ENCODE measurements at regions not wholly inside any gene's neighbourhood (a gene's known extent, or its start where the extent isn't known, plus 50 kb on each side); places are given as distances from the start of the nearest gene placed in this dataset.
"Not testable (repeated sequence)": the region's sequence is repeated elsewhere in the genome, so short reads cannot be mapped to it uniquely, and the experiment has no call there.

DNA sequence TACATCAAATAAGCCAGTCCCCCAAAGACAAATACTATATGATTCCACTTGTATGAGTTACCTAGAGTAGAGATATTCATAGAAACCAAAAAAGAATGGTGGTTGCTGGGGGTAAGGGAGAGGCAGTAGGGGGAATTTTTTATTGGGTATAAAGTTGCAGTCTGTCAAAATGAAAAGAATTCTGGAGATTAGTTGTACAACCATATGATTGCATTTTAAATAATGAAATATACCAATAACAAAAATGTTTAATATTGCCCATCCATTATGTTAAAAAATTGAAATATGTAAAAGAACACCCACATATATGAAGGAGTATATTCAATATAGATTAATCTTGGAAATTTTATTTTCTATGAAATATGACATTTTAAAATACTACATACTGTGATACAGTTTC is 1383.5 kb downstream of the FSCB start:
- DNase-seq (ENCODE audit: low spot score): no peak
- in situ Hi-C loops (cut with HindIII; ENCODE audit: low sequenced_read_pairs): no loop called here

GRCh38 chr14:43119672-43120071 is 1387.4 kb downstream of the FSCB start:
- no peak for DNase-seq (ENCODE audit: low spot score)
- in situ Hi-C loops (cut with HindIII; ENCODE audit: low sequenced_read_pairs): no loop called here

DNA sequence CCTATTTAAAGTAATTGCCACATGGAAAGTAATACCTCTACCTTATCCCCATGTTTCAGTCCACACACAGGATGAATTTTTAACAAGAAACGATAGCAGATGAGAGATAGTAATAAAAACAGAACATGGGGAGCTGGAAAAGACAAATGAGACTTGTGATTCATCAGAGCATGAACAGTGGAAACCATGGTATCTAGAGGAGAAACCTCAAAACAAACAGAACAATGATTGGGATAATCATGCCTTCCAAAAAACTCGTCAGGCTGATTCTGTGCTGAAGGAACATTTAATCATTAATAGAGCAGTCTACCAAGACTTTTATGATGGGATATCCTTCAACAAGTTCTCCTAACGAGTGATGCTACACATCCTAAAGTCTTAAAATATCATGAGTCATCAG is 1390.7 kb downstream of the FSCB start:
- DNase-seq (ENCODE audit: low spot score): no peak
- in situ Hi-C loops (cut with HindIII; ENCODE audit: low sequenced_read_pairs): no loop called here

DNA sequence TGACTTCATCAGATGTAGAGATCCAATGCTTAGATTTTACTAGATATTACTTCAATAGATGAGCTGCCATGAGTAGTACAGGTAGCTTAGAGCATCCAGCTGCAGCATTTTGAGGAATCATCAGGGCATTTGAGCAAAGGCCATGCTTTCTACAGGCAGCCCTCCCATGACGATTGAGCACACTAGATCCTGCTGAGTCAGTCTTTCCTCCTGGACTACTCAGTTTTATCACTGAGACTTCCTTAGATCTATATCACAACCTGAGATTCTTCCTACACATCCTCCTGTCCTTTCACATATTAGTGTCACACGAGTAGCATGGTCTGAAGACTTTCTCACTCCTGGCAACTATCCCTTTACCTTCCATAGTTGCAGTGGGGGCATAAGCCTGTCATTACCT is 1401.8 kb downstream of the FSCB start:
- no peak for DNase-seq (ENCODE audit: low spot score)
- in situ Hi-C loops (cut with HindIII; ENCODE audit: low sequenced_read_pairs): no loop called here

DNA sequence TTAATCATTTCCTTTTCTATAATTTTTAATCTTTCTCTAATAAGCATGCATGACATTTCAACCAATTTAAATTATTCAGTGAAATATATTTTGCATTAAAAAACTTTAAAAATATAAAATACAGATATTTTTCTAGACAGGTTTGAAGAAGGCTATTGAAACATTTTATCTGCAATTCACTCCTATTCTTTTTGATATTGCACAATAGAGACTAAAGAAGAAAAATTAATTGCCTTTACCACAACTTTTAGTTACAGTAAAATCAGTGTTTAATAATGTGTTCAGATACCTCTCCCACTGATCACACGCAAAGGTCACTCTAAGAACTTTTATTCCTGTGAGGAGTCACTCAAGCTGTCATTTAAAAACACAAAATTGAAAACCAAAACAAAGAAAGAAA is 1416.7 kb downstream of the FSCB start:
- in situ Hi-C loops (cut with HindIII; ENCODE audit: low sequenced_read_pairs): no loop called here
- DNase-seq (ENCODE audit: low spot score): no peak

DNA sequence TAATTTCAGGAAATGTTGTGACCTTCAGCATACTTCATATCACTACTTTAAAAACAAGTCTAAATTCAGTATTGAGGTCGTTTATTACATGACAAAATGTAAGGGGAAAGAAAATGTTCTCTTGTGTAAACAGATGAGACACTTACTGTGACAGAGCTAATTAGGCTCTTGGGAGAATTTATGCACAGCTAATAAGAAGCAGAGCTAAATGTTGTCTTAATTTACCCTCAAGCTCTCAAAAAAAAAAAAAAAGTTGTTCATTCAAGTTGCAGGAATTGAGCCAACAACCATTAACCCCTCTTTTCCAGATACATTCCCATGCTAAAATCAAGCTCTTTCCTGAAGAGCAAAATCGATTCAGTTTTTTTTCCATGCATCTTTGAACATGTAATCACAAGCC is 1419.4 kb downstream of the FSCB start:
- in situ Hi-C loops (cut with HindIII; ENCODE audit: low sequenced_read_pairs): no loop called here
- DNase-seq (ENCODE audit: low spot score): no peak

DNA sequence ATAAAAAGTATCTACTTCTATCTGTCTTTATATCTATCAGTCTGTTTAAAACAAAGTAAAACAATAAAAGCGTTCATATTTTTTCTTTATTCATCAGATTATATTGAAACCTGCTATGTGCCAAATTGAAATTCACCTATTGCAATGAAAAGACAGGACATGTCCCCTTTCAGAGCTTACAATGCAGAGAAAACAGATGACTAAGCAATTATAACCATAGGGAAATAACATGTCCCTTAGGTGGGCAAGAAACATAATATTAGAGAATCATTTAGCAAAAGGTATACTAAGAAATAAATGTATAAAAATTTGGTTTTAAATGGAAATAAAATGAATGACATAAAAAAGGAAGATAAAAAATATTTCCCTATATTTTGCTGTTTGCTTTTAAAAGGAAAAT is 1421.3 kb downstream of the FSCB start:
- no peak for DNase-seq (ENCODE audit: low spot score)
- in situ Hi-C loops (cut with HindIII; ENCODE audit: low sequenced_read_pairs): no loop called here

GRCh38 chr14:43067372-43067771 is 1439.7 kb downstream of the FSCB start:
- DNase-seq (ENCODE audit: low spot score); in situ Hi-C loops (cut with HindIII; ENCODE audit: low sequenced_read_pairs): not testable (repeated sequence)

GRCh38 chr14:43056106-43056505 is 1449.4 kb downstream of the LRFN5 start:
- in situ Hi-C loops (cut with HindIII; ENCODE audit: low sequenced_read_pairs): no loop called here

GRCh38 chr14:43052897-43053296 is 1446.2 kb downstream of the LRFN5 start:
- DNase-seq (ENCODE audit: low spot score): no peak
- in situ Hi-C loops (cut with HindIII; ENCODE audit: low sequenced_read_pairs): no loop called here

More at GRCh38 chr14:43056106-43056505, 1449.4 kb downstream of the LRFN5 start:
- no peak for DNase-seq (ENCODE audit: low spot score)

DNA sequence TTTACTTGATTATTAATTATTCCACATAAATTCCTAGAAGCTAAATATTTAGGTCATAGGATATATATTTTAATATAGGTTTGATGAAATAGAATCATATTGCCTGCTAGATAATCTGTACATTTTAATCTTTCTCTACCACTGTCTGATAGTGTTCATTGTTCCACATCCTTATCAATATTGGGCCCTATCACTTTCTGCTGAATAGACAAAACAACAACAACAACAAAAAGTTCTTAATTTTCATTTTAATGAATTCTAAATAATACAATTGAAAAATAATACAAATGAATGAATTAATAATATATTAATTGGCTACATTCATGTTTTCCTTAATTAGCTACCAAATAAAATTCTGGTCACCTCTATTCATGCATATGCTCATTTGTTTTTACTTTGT is 1437.2 kb downstream of the LRFN5 start:
- DNase-seq (ENCODE audit: low spot score): no peak
- in situ Hi-C loops (cut with HindIII; ENCODE audit: low sequenced_read_pairs): no loop called here

GRCh38 chr14:43042408-43042807 is 1435.7 kb downstream of the LRFN5 start:
- DNase-seq (ENCODE audit: low spot score): no peak
- in situ Hi-C loops (cut with HindIII; ENCODE audit: low sequenced_read_pairs): no loop called here

DNA sequence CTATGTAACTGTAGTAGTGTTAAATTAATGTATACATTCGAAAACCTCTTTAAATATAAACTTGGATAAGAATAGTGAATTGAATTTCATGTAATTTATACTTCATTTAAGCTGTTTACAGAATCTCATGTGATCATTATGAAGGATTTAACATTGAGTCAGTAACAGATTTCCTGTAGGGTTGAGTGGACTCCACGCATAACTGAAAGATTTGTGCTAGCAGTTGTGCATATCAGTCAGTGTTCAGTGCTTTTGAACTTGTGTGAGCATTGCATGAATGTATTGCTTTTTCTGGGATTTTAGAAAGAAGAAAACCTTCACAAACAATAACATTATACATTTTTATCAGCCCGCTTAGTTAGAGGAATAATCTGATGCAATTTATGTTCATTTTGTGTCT is 1435.3 kb downstream of the LRFN5 start:
- DNase-seq (ENCODE audit: low spot score): no peak
- in situ Hi-C loops (cut with HindIII; ENCODE audit: low sequenced_read_pairs): no loop called here

- DNase-seq (ENCODE audit: low spot score): no peak
- in situ Hi-C loops (cut with HindIII; ENCODE audit: low sequenced_read_pairs): no loop called here
Observed at GRCh38 chr14:43041207-43041606, 1434.5 kb downstream of the LRFN5 start.

DNA sequence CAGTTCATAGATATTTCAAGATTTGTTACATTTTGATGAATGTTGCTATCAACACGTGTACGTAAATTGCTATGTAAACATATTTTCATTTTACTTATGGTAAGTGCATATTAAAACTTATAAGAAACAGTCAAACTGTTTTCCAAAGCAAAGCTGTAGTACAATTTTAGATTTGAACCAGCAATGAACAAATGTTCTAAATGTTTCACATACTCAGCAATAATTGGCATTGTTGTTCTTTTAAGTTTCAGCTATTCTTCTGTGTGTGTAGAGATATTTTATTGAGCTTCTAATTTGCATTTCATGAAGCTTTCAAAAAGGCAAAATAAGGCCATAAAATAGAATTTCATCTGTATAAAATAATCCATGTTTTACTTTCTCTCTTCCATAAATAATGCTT is 1433.2 kb downstream of the LRFN5 start:
- in situ Hi-C loops (cut with HindIII; ENCODE audit: low sequenced_read_pairs): no loop called here
- DNase-seq (ENCODE audit: low spot score): no peak

DNA sequence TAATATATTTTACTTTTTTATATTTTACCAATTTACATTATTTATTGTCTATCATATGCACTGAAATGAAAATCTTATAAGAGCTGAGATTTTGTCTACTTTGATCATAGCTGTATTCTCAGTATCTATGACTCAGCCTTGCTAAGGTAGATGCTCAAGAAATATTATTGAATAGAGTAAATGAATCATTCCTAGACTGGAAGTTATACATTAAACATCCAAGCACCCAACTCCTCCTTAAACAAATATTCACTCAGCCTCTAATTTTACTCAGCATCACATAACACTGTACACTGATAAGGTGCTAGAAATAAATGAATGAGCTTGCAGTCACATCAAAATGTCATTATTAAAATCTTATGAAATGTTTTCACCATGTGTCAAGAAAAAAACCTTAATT is 1424.9 kb downstream of the LRFN5 start:
- in situ Hi-C loops (cut with HindIII; ENCODE audit: low sequenced_read_pairs): no loop called here
- DNase-seq (ENCODE audit: low spot score): no peak

DNA sequence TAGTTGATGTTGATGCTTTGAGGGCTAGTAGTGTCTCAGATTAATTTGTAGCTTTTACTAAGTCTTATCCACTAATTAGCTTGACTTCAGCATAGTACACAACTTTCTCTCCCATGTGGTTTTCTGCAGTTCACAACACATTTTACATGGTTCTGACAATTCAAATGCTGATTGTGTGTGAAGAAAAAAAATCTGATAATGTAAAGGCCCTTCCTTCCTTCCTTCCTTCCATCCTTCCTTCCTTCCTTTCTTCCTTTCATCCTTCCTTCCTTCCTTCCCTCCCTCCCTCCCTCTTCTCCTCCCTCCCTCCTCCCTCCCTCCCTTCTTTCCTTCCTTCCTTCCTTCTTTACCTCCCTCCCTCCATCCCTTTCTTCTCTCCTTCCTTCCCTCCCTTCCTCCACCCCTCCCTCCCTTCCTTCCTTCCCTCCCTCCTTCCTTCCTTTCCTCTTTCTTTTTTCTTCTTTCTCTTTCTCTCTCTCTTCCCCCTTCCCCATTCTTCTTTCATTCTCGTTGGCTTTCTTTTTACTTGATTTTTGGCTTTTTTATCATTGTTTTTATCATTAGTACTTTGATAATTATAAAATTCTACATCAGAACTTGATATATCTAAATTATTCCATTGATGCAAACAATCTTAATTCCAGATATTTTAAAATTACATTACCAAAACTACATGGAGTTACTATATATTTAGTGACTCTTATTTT is 1415.6 kb downstream of the LRFN5 start:
- in situ Hi-C loops (cut with HindIII; ENCODE audit: low sequenced_read_pairs): no loop called here
- no peak for DNase-seq (ENCODE audit: low spot score)

GRCh38 chr14:43019826-43020225 is 1413.2 kb downstream of the LRFN5 start:
- in situ Hi-C loops (cut with HindIII; ENCODE audit: low sequenced_read_pairs): no loop called here
- DNase-seq (ENCODE audit: low spot score): no peak

GRCh38 chr14:43014338-43014737 is 1407.7 kb downstream of the LRFN5 start:
- in situ Hi-C loops (cut with HindIII; ENCODE audit: low sequenced_read_pairs): no loop called here
- no peak for DNase-seq (ENCODE audit: low spot score)

DNA sequence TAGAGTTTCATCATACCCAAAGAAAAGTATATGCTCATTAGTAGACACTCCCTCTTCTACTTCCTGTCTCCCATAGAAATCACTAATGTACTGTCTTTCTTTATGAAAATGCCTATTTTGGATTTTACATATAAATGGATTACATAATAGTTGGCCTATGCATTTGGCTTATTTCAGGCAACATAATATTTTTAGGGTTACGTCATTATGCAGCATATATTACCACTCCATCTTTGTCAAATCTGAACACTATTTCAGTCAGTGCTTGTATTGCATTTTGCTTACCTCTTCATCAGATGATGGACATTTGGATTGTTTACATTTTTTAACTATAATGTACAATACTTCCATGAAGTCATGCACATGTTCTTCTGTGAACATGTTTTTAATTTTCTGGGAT is 1406.1 kb downstream of the LRFN5 start:
- in situ Hi-C loops (cut with HindIII; ENCODE audit: low sequenced_read_pairs): no loop called here
- DNase-seq (ENCODE audit: low spot score): no peak

DNA sequence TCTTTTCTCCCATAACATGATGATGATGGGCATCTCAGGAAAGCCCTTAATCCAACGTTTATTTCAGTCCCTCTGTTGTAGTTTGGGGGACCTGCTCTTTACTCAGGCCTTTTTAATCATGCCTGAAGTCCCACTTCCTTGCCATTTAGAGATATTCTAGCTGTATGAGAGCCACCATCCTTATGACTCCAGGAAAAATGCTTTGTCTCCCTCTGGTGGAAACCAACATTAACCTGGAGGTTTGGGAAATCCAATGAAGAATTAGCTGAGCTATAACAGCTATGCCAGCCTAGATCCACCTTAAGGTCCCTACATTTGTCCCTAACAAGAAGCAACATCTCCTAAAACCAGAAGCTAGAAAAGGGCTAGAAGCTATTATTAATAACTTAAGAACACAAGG is 1399.1 kb downstream of the LRFN5 start:
- DNase-seq (ENCODE audit: low spot score): no peak
- in situ Hi-C loops (cut with HindIII; ENCODE audit: low sequenced_read_pairs): no loop called here

GRCh38 chr14:43003845-43004244 is 1397.2 kb downstream of the LRFN5 start:
- in situ Hi-C loops (cut with HindIII; ENCODE audit: low sequenced_read_pairs): no loop called here
- DNase-seq (ENCODE audit: low spot score): no peak

Measured in G401 (cell line).